Endothelial cell of umbilical vein (primary cell): ENCODE measurements at regions not wholly inside any gene's neighbourhood (a gene's known extent, or its start where the extent isn't known, plus 50 kb on each side); places are given as distances from the start of the nearest gene placed in this dataset.
A peak's percentile ranks its signal among the peaks of the same experiment; 100 is the strongest.

Experiments used
- BruUV-seq: library from RNA; stranded (reverse); fragments of 400-500 nt; replicated peaks from 2 replicates; lab custom pipeline; 2021; lab: Mats Ljungman, UMichigan
- CTCF ChIA-PET: fragments of 300-600, 350-600 bp; sonication (Branson Sonifier 250); formaldehyde crosslinking; loops from one replicate; lab custom pipeline; 2021; ENCODE audit warnings: antibody characterized with exemption, inconsistent platforms; lab: Charles Lee
- POLR2A ChIA-PET: fragments of 300-600, 350-600 bp; sonication (Branson Sonifier 250); formaldehyde crosslinking; loops from one replicate; lab custom pipeline; 2021; ENCODE audit warnings: antibody characterized with exemption, inconsistent platforms; lab: Charles Lee
- DNase-seq: peaks from one replicate; pipeline ENCODE4 v3.0.0-alpha.2; 2011; ENCODE audit warnings: low read depth, low spot score
- FAIRE-seq: peaks from 2 replicates; lab custom pipeline; 2011; peaks lifted over from hg19 to GRCh38; lab: Jason Lieb, UNC
- H2AFZ ChIP-seq: 2 replicates; pipeline ENCODE4 v1.6.0; 2012; ENCODE audit warnings: low read depth, low read length, control low read depth, inconsistent platforms
- H3K27ac ChIP-seq: 2 replicates; pipeline ENCODE4 v1.5.1; 2011; ENCODE audit warnings: low read depth, mild to moderate bottlenecking, control low read depth, low read length, moderate library complexity; ENCODE audit not compliant: insufficient read depth
- H3K27me3 ChIP-seq, 2 experiments: 2 replicates each; pipeline versions ENCODE4 v1.6.0 to v1.6.1; 2011; ENCODE audit warnings: low read length in 2 of 2, mixed read lengths in 1 of 2; ENCODE audit not compliant: control insufficient read depth in 2 of 2, insufficient read depth in 2 of 2
- H3K36me3 ChIP-seq, 2 experiments: 2 replicates in 1 of 2; 3 replicates in 1 of 2; pipeline ENCODE4 v1.5.1; 2011; ENCODE audit warnings: low read length in 2 of 2, mild to moderate bottlenecking in 1 of 2, moderate library complexity in 1 of 2; ENCODE audit not compliant: control insufficient read depth in 2 of 2, insufficient read depth in 2 of 2; ENCODE audit errors: extremely low read depth in 1 of 2
- H3K4me1 ChIP-seq: 3 replicates; pipeline ENCODE4 v1.5.1; 2011; ENCODE audit warnings: mild to moderate bottlenecking, low read length; ENCODE audit not compliant: control insufficient read depth, insufficient read depth; ENCODE audit errors: extremely low read depth
- H3K4me2 ChIP-seq: 2 replicates; pipeline ENCODE4 v1.6.1; 2011; ENCODE audit warnings: low read length, control low read depth, mixed read lengths; ENCODE audit not compliant: insufficient read depth
- H3K4me3 ChIP-seq, 3 experiments: fragments of 200-600 bp in 1 of 3; sonication (generic), shearing (Covaris generic) in 1 of 3; replicated peaks in 1 of 3; 2 replicates each; pipeline ENCODE4 v1.5.1; 2011 to 2016; ENCODE audit warnings: control low read depth in 3 of 3, low read length in 3 of 3, mild to moderate bottlenecking in 2 of 3, inconsistent platforms in 1 of 3, low read depth in 1 of 3, moderate library complexity in 1 of 3; ENCODE audit not compliant: insufficient read depth in 1 of 3
- H3K79me2 ChIP-seq: 2 replicates; pipeline ENCODE4 v1.6.0; 2012; ENCODE audit warnings: low read length, inconsistent platforms; ENCODE audit not compliant: control insufficient read depth, insufficient read depth
- H3K9ac ChIP-seq: replicated peaks from 2 replicates; pipeline ENCODE3; 2011; ENCODE audit warnings: low read length, control low read depth; ENCODE audit not compliant: insufficient read depth; ENCODE audit errors: extremely low read depth
- H3K9me1 ChIP-seq: replicated peaks from 3 replicates; pipeline ENCODE4 v1.6.0; 2011; ENCODE audit warnings: mild to moderate bottlenecking, low read length; ENCODE audit not compliant: control insufficient read depth, insufficient read depth; ENCODE audit errors: extremely low read depth
- H3K9me3 ChIP-seq: replicated peaks from 2 replicates; pipeline ENCODE4 v1.5.1; 2012; ENCODE audit warnings: low read length, inconsistent platforms; ENCODE audit not compliant: control insufficient read depth, insufficient read depth
- H4K20me1 ChIP-seq: replicated peaks from 2 replicates; pipeline ENCODE3; 2011; ENCODE audit warnings: mild to moderate bottlenecking, low read length; ENCODE audit not compliant: control insufficient read depth, insufficient read depth; ENCODE audit errors: extremely low read depth
- EZH2 ChIP-seq: IDR thresholded peaks from 2 replicates; pipeline ENCODE4 v1.6.1; 2012; ENCODE audit warnings: borderline replicate concordance, low read depth, mild to moderate bottlenecking, moderate library complexity, low read length, inconsistent platforms; ENCODE audit not compliant: severe bottlenecking
- FOS ChIP-seq: IDR thresholded peaks from 2 replicates; pipeline ENCODE4 v1.6.1; 2011; ENCODE audit warnings: mild to moderate bottlenecking, low read length, moderate library complexity, borderline replicate concordance; ENCODE audit not compliant: insufficient read depth
- GATA2 ChIP-seq: IDR thresholded peaks from 2 replicates; pipeline ENCODE4 v1.7.0; 2011; ENCODE audit warnings: low read depth, mild to moderate bottlenecking, moderate library complexity, mixed read lengths, low read length; ENCODE audit not compliant: insufficient read length, insufficient read depth
- JUN ChIP-seq: IDR thresholded peaks from 2 replicates; pipeline ENCODE4 v1.6.1; 2011; ENCODE audit warnings: borderline replicate concordance, low read depth; ENCODE audit not compliant: insufficient read length, insufficient read depth
- MYC ChIP-seq: IDR thresholded peaks from one replicate; pipeline ENCODE4 v1.6.1; 2011; ENCODE audit warnings: mild to moderate bottlenecking, low read depth, low read length
- POLR2A ChIP-seq: IDR thresholded peaks from 2 replicates; pipeline ENCODE4 v1.6.1; 2012; ENCODE audit warnings: low read depth, mild to moderate bottlenecking, control low read depth, low read length
- POLR2AphosphoS5 ChIP-seq: IDR thresholded peaks from 2 replicates; pipeline ENCODE4 v1.6.1; 2012; ENCODE audit warnings: low read depth, mild to moderate bottlenecking, control low read depth, low read length, moderate library complexity; ENCODE audit not compliant: insufficient read depth
- dilution Hi-C: fragments of 300-500 bp; cut with MboI; formaldehyde crosslinking; loops from one replicate; pipeline ENCODE4 v1.15.0; 2019; ENCODE audit warnings: low sequenced_read_pairs; ENCODE audit not compliant: extremely low pct_ligation_motif_present
- intact Hi-C: fragments of 100-400 bp; cut with micrococcal nuclease; formaldehyde crosslinking; loops from one replicate; pipeline ENCODE4 v1.10.0; 2022
- TF ChIP-seq, protein P1 (sequence below): IDR thresholded peaks from 2 replicates; pipeline ENCODE4 v1.6.1; 2011; ENCODE audit not compliant: insufficient read depth, insufficient read length
- TF ChIP-seq, protein P2 (sequence below), 2 donors: IDR thresholded peaks; 1 replicate in 1 of 2; 2 replicates in 1 of 2; pipeline ENCODE4 v1.5.1; 2011; ENCODE audit warnings: low read length in 2 of 2, mild to moderate bottlenecking in 2 of 2, moderate library complexity in 2 of 2, control low read depth in 1 of 2, inconsistent platforms in 1 of 2, low read depth in 1 of 2; ENCODE audit not compliant: insufficient read depth in 1 of 2; ENCODE audit errors: extremely low read depth in 1 of 2

DNA sequence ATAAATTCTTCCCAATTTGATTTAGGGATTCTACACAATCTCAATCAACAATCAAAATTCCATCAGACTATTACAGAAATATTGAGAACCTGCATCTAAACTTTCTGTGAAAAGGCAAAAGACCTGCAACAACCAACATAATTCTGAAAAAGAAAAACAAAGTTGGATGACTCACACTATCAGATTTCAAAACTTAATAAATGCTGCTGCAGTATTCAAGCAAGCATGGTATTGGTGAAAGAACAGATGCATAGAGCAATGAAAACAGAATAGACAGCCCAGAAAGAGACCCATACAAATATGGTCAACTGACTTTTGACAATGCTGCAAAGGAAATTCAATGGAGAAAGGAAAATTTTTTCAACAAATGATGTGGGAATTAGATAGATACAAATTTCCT lies 477.1 kb upstream of the NR2F2 start:
- Histone ChIP-seq H3K9me3 (no peaks in the 10 kb centered on the region), H3K9me1 (no peaks in the 10 kb centered on the region), H3K4me3 (no peak overlapping the region), H3K27me3 (no peaks in the 10 kb centered on the region), H3K4me1 (peaks cover under 1% of the 10 kb centered on the region), H2AFZ (no peak overlapping the region), H3K36me3 (no peaks in the 10 kb centered on the region), H3K4me2 (no peak overlapping the region), H4K20me1 (no peaks in the 10 kb centered on the region), H3K79me2 (no peaks in the 10 kb centered on the region), H3K27ac (no peak overlapping the region), H3K9ac (no peak overlapping the region)
- FAIRE-seq = peak; percentile 18
- TF ChIP-seq JUN = peak; percentile 13
- no peak for TF ChIP-seq GATA2
- TF ChIP-seq, protein P1, sequence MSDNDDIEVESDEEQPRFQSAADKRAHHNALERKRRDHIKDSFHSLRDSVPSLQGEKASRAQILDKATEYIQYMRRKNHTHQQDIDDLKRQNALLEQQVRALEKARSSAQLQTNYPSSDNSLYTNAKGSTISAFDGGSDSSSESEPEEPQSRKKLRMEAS = no peak
- TF ChIP-seq, protein P2, sequence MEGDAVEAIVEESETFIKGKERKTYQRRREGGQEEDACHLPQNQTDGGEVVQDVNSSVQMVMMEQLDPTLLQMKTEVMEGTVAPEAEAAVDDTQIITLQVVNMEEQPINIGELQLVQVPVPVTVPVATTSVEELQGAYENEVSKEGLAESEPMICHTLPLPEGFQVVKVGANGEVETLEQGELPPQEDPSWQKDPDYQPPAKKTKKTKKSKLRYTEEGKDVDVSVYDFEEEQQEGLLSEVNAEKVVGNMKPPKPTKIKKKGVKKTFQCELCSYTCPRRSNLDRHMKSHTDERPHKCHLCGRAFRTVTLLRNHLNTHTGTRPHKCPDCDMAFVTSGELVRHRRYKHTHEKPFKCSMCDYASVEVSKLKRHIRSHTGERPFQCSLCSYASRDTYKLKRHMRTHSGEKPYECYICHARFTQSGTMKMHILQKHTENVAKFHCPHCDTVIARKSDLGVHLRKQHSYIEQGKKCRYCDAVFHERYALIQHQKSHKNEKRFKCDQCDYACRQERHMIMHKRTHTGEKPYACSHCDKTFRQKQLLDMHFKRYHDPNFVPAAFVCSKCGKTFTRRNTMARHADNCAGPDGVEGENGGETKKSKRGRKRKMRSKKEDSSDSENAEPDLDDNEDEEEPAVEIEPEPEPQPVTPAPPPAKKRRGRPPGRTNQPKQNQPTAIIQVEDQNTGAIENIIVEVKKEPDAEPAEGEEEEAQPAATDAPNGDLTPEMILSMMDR (IDR thresholded peaks at IDR 0.05; ENCODE audit: extremely low read depth in 1 of 2, insufficient read depth in 1 of 2, low read depth in 1 of 2, low read length in 2 of 2) = no peak
- no peak for TF ChIP-seq POLR2AphosphoS5
- no peak for TF ChIP-seq POLR2A
- peak; percentile 76 for TF ChIP-seq FOS
- no peak for TF ChIP-seq MYC
- no peak for TF ChIP-seq EZH2
- ChIA-PET POLR2A (no interaction called here), CTCF (no interaction called here)
- peak; percentile 29 for DNase-seq
- no TSS peak for BruUV-seq
- dilution Hi-C loops (no loop called here), intact Hi-C loops (no loop called here)
